ENCODE measurements at regions not wholly inside any gene's neighbourhood (a gene's known extent, or its start where the extent isn't known, plus 50 kb on each side); places are given as distances from the start of the nearest gene placed in this dataset.
"Not testable (repeated sequence)": the region's sequence is repeated elsewhere in the genome, so short reads cannot be mapped to it uniquely, and the experiment has no call there.

GRCh38 chr1:41980827-41981653, 62.3 kb upstream of the HIVEP3 start:
- no peak for DNase-seq (ENCODE audit: low spot score)

GRCh38 chr1:41978986-41979385, 60.3 kb upstream of the HIVEP3 start:
- DNase-seq (ENCODE audit: low spot score): no peak

DNA sequence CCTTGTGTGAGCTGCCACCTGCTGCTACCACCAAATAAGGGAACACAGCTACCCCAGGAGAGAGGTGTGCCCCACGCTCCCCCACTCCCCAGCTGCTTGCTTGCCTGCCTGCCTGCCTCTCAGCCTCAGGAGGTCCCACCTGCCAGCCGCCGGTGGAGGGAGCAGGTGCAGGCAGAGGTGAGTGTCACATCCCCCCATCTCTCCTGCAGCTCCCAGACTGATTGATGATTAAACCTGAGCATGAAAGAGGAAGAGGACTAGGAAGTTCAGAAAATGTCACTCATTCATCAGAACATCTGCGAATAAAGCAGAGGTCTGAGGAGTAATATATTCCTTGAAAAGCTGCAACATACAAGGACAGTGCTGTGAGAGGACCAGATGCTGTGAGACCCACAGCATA, 58.6 kb upstream of the HIVEP3 start:
- DNase-seq (ENCODE audit: low spot score): no peak

DNA sequence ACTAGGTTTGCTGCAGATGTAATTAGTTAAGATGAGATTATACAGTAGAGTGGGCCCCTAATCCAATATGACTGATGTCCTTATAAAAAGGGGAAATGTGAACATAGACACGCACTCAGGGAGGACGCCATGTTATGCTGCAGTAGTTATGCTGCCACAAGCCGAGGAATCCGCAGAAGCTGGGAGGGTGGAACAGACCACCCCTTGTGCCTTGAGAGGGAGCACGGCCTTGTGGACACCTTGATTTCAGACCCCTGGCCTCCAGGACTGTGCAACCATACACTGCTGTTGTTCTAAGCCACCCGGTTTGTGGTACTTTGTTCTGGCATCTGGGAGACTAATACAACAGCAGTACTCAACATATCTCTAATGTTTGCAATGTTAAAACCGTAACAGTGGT, 57.9 kb upstream of the HIVEP3 start:
- no peak for DNase-seq (ENCODE audit: low spot score)

DNA sequence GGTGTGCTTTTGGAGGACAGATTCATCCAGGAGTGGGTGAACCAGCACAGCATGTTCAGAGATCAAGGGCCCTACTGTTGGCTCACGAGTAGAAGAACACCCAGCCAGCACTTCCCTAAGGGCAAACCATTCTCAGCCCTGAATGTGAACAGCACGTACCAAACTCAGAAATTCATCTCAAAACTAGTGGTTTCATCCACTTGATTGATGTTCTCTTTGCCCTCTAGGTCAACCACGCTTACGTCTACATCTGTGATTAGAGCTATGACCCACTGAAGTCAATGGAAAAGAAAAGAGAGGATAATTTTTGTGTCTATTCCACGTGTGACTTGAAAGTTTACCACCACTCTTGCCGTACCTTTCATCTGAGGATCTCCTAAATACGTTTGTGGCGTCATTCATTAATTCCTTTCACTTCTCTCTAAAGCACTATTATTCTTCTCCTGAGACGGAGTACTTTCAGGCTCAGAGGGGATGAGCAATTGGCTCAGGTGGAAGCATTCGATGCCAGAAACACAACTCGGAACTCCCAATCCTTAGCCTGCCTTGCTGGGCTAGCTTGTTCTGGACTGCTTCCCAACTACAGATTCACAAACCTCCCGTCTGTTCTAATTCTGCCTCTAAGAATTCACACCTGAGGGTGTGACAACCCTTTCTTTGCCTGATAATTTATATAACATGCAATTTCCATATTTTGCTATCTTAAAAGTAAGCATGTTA, 57.3 kb upstream of the HIVEP3 start:
- DNase-seq (ENCODE audit: low spot score): no peak

DNA sequence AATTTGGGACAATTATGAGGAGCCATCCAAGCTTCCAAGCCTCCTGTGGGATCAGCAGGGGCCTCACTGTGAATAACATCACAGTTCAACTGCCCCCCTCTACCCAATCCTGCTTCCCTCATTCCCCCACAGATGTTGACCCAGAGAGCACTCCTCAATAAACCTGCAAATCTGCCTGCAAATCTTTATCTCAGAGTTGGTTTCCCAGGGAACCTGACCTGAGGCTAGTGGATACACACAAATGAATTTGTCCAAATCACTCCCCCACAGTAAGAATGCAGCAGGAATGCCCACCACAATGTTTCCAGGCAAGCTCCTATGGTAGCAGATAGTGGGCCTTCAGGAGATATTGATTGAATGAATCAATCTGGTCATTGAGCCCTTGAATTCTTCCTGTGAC, 56.4 kb upstream of the HIVEP3 start:
- no peak for DNase-seq (ENCODE audit: low spot score)

DNA sequence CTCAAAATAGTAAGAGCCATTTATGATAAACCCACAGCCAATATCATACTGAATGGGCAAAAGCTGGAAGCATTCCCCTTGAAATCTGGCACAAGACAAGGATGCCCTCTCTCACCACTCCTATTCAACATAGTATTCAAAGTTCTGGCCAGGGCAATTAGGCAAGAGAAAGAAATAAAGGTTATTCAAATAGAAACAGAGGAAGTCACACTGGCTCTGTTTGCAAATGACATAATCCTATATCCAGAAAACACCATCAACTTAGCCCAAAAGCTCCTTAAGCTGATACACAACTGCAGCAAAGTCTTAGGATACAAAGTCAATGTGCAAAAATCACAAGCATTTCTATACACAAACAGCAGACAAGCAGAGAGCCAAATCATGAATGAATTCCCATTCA, 49.8 kb upstream of the HIVEP3 start:
- not testable (repeated sequence) for DNase-seq (ENCODE audit: low spot score)
